ENCODE measurements at regions not wholly inside any gene's neighbourhood (a gene's known extent, or its start where the extent isn't known, plus 50 kb on each side); places are given as distances from the start of the nearest gene placed in this dataset.

- Histone ChIP-seq H3K4me3 (ENCODE audit: low read depth, low read length) (no peak overlapping the region), H3K27me3 (ENCODE audit: control insufficient read depth, insufficient read depth, low read length) (no peaks in the 10 kb centered on the region), H3K27ac (ENCODE audit: low read depth, low read length) (no peak overlapping the region), H3K9me3 (ENCODE audit: control insufficient read depth, insufficient read depth, low read length) (no peaks in the 10 kb centered on the region)
- TF ChIP-seq, protein P1, sequence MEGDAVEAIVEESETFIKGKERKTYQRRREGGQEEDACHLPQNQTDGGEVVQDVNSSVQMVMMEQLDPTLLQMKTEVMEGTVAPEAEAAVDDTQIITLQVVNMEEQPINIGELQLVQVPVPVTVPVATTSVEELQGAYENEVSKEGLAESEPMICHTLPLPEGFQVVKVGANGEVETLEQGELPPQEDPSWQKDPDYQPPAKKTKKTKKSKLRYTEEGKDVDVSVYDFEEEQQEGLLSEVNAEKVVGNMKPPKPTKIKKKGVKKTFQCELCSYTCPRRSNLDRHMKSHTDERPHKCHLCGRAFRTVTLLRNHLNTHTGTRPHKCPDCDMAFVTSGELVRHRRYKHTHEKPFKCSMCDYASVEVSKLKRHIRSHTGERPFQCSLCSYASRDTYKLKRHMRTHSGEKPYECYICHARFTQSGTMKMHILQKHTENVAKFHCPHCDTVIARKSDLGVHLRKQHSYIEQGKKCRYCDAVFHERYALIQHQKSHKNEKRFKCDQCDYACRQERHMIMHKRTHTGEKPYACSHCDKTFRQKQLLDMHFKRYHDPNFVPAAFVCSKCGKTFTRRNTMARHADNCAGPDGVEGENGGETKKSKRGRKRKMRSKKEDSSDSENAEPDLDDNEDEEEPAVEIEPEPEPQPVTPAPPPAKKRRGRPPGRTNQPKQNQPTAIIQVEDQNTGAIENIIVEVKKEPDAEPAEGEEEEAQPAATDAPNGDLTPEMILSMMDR (IDR thresholded peaks at IDR 0.05; ENCODE audit: low read depth, low read length): no peak
- POLR2A ChIA-PET: no interaction called here
- DNase-seq (ENCODE audit: low read depth, low spot score): no peak
- CTCF ChIA-PET: interaction anchor here (1.8 kb wide), 1 partner anchor 9 kb away, joined by 5 read pairs; no protein-coding TSS in a partner anchor
Measured at GRCh38 chr9:3698076-3698475, 172.3 kb upstream of the RFX3 start.

DNA sequence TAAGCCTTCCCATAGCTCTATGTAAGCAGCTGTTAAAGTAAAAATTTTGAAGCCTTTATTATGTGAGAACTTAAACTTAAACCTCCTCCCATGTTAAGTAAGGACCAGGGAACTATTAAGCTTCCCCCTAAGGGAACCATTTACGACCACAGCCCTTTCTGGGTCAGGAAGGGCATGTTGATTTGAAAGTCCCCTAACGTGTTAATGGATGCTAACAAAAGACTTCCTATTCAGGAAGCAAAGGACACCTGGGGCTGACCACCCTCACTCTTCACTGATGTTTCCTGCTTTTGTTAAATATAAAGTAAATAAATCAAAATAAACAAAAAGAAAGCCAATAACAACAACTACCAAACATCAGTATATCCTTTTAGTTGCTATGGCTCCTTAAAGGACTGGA lies 170.6 kb upstream of the RFX3 start:
- H3K27ac ChIP-seq (ENCODE audit: low read depth, low read length): no peak overlapping the region
- DNase-seq (ENCODE audit: low read depth, low spot score): no peak
- POLR2A ChIA-PET: no interaction called here
- H3K9me3 ChIP-seq (ENCODE audit: control insufficient read depth, insufficient read depth, low read length): no peaks in the 10 kb centered on the region
- no peak overlapping the region for H3K4me3 ChIP-seq (ENCODE audit: low read depth, low read length)
- CTCF ChIA-PET: no interaction called here
- TF ChIP-seq, protein P1 (IDR thresholded peaks at IDR 0.05; ENCODE audit: low read depth, low read length): no peak
- no peaks in the 10 kb centered on the region for H3K27me3 ChIP-seq (ENCODE audit: control insufficient read depth, insufficient read depth, low read length)

DNA sequence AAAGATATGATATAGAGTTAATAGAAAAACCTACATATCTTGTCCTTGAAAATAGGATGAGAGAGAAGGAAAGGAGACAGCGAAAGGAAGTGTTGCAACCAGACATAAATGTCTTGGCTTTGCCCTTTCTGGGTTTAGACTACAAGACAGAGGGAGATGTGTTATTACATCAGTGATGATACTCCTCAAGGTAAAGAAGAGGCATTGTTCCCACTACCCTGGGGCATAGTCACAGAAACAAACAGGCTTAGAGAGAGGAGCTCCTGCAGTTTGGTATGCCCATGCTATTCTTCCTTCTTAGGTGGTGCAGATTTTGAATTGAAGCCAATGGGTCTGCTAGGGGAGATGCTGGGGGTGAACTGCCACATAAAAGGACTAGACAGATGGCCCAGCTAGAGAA lies 166.8 kb upstream of the RFX3 start:
- CTCF ChIA-PET: interaction anchor here (0.6 kb wide), 1 partner anchor 12 kb away, joined by 3 read pairs; no protein-coding TSS in a partner anchor

DNA sequence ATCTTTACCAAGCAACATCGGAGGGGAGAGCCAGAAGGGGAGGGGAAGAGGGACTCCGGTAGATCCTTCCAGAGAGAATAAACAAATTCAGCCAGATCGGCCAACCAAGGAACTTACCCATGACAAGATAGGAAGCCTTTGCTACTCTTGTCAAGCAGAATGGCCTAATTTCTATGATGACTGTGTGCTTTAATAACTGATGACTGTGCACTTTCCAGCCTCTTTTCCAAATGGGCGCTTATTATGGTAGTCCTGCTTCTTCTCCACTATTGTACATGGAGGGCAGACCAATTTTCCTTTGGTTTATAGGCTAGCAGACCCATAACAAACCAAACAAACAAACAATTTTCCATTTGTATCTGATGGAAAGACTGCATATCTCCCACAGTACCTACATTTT lies 163.8 kb upstream of the RFX3 start:
- H3K27me3 ChIP-seq (ENCODE audit: control insufficient read depth, insufficient read depth, low read length): peaks cover 2% of the 10 kb centered on the region
- TF ChIP-seq, protein P1 (IDR thresholded peaks at IDR 0.05; ENCODE audit: low read depth, low read length): no peak
- DNase-seq (ENCODE audit: low read depth, low spot score): no peak
- CTCF ChIA-PET: no interaction called here
- no peak overlapping the region for H3K27ac ChIP-seq (ENCODE audit: low read depth, low read length)
- POLR2A ChIA-PET: no interaction called here
- H3K4me3 ChIP-seq (ENCODE audit: low read depth, low read length): no peak overlapping the region
- no peaks in the 10 kb centered on the region for H3K9me3 ChIP-seq (ENCODE audit: control insufficient read depth, insufficient read depth, low read length)

More for the DNA sequence above, 166.8 kb upstream of the RFX3 start:
- peaks cover 2% of the 10 kb centered on the region for H3K27me3 ChIP-seq (ENCODE audit: control insufficient read depth, insufficient read depth, low read length)
- POLR2A ChIA-PET: no interaction called here
- no peak overlapping the region for H3K4me3 ChIP-seq (ENCODE audit: low read depth, low read length)
- no peak for DNase-seq (ENCODE audit: low read depth, low spot score)
- TF ChIP-seq, protein P1 (IDR thresholded peaks at IDR 0.05; ENCODE audit: low read depth, low read length): no peak
- no peak overlapping the region for H3K27ac ChIP-seq (ENCODE audit: low read depth, low read length)
- H3K9me3 ChIP-seq (ENCODE audit: control insufficient read depth, insufficient read depth, low read length): no peaks in the 10 kb centered on the region

- Histone ChIP-seq H3K4me3 (ENCODE audit: low read depth, low read length) (no peak overlapping the region), H3K27ac (ENCODE audit: low read depth, low read length) (no peak overlapping the region), H3K9me3 (ENCODE audit: control insufficient read depth, insufficient read depth, low read length) (no peaks in the 10 kb centered on the region), H3K27me3 (ENCODE audit: control insufficient read depth, insufficient read depth, low read length) (peaks cover 2% of the 10 kb centered on the region)
- DNase-seq (ENCODE audit: low read depth, low spot score): no peak
- CTCF ChIA-PET: no interaction called here
- TF ChIP-seq, protein P1 (IDR thresholded peaks at IDR 0.05; ENCODE audit: low read depth, low read length): no peak
- POLR2A ChIA-PET: no interaction called here
Measured at GRCh38 chr9:3687145-3687544, 161.3 kb upstream of the RFX3 start.

Measured in AG04450 (cell line).